NCI-H128 (cell line): ENCODE measurements at regions not wholly inside any gene's neighbourhood (a gene's known extent, or its start where the extent isn't known, plus 50 kb on each side); places are given as distances from the start of the nearest gene placed in this dataset.

Source experiments
- DNase-seq: peaks from one replicate; lab custom pipeline; 2025; ENCODE audit not compliant: unreplicated experiment; lab: John Stamatoyannopoulos, UW

- no peak for DNase-seq
Measured at GRCh38 chr5:24855485-24855884, 210.7 kb upstream of the CDH10 start.

GRCh38 chr5:24854850-24855249, 210.1 kb upstream of the CDH10 start:
- DNase-seq, result no peak

DNA sequence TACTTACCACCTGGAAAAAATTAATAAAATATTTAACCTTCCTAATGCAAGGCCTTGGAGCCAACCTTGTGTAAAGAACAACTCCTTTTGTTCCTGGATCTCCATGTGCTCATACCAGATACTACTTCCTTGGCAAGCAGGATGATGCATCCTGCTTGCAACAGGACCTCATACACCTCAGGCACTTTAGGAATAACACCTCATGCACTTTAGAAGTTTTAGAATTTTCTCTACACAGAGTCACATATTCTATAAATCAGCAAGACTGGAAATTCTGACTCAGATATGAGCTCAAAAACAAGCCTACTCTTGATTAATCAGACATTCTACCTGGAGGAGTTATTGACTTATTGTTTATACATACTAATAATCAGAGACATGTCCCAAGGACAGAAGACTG, 209.6 kb upstream of the CDH10 start:
- no peak for DNase-seq

GRCh38 chr5:24850926-24851486, 206.2 kb upstream of the CDH10 start:
- no peak for DNase-seq

DNA sequence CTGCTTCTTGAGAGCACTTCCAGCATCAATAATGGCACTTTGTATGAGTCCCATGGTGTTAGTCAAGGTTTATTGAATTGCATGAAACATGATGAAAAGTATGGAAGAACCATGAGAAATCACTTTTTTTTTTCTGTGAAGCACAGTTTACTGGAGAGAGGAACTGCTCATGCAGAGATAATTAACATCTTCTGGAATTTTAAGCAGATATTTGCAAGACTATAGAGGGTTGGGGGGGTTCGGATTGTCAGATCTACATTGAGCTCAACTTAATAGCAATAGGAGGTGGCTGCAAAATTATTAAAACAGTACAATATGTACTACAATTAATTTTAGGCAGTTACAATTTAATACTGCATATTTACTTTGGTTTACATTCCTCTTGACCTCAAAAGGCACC, 204.4 kb upstream of the CDH10 start:
- no peak for DNase-seq

DNA sequence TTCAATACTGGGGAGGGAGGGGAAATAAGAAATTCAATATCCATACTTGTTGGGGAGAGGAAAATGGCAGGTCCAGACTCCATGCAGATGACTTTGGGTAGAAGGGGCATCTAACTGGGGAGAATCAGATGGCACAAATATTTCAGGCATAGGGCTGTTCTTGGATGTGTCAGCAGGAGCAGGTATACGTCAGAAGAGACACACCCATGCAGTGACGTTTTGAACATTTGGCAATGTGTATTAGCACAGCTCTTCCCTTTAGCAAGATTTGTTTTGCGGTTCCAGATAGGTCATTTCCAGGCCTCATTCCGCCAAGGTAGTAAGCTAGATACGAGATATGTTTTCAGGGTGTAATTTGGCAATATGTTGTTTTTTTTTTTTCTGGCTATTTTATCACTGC, 187.2 kb upstream of the CDH10 start:
- no peak for DNase-seq

- DNase-seq, result no peak
Measured at GRCh38 chr5:24823625-24824024, 178.8 kb upstream of the CDH10 start.

DNA sequence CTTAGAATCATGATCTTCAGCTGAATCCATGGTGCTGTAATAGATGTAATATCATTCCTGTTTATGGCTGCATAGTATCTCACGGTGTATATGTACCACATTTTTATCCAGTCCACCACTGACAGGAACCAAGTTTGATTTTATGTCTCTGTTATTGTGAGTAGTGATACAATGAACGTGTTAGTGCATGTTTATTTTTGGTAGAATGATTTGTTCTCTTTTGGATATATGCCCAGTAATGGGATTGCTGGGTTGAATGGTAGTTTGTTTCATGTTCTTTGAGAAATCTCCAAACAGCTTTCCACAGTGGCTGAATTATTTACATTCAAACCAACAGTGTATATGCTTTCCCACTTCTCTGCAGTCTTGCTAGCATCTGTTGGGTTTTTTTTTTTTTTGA, 175.1 kb upstream of the CDH10 start:
- no peak for DNase-seq

- DNase-seq, result no peak
Measured at GRCh38 chr5:24817966-24818365, 173.2 kb upstream of the CDH10 start.

DNA sequence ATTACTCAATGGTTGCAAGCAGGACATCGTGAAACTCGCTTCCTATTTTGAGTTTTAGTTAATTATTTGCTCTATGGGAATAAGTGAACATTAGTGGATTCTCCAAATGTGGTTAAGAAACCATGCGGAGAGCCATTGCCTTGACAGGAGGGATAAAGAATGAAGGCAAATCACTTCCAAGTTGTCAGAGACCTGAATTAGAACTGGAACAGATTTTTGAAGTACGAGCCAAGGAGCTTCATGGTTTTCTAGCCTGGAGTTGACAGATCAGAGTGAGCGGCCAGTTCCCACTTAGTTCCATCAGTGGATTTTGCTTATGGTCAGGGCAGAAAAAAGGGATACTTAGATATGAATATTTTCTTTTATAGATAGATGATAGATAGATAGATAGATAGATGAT, 171.4 kb upstream of the CDH10 start:
- DNase-seq, result no peak

DNA sequence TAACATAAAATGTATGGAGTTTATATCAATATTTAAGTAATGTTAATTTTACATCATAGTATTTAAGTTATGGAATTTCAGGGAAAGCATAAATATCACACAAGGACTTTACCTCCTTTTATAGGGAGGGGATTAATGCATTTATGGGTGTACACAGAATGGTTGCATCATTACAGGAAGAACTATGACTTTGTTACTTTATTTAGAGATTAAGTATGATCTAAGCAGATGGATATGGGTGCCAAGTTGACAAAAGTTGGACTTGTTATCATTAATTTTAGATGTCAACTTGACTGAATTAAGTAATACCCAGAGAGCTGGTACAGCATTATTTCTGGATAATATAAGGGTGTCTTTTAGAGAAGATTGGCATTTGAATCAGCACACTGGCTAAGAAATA, 160.5 kb upstream of the CDH10 start:
- no peak for DNase-seq

DNA sequence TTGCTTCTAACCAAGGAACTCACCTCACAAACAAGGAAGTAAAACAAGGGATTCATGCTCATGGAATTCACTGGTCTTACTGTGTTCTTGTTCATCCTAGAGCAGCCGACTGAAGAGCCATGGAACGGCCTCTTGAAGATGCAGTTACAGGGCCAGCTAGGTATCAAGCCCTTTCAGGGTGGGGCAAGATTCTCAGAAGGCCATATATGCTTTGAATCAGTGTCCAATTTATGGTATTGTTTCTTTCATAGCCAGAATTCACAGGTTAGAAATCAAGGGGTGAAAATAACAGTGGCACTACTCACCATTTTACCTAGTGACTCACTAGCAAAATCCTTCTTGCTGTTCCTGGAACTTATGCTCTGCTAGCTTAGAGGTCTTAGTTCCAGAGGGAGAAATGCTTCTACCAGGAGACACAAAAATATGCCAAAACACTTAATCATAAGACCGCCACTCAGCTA, 159.5 kb upstream of the CDH10 start:
- no peak for DNase-seq

DNA sequence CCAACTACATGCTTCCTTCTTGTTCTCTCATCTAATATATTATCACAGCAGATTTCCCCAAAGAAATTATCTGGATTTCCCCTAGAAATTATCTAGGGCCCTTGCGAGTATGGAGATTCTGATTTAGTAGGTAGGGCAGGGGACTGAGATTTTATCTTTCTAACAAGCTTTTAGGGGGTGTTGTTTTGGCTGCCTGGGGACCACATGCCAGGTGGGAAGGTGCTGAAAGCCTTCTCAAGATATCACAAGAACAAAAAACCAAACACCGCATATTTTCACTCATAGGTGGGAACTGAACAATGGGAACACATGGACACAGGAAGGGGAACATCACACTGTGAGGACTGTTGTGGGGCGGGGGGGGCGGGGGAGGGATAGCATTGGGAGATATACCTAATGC, 146.5 kb upstream of the CDH10 start:
- DNase-seq, result no peak

GRCh38 chr5:24789611-24790351, 145.0 kb upstream of the CDH10 start:
- no peak for DNase-seq

- DNase-seq, result no peak
Measured at GRCh38 chr5:24788829-24789514, 144.2 kb upstream of the CDH10 start.

DNA sequence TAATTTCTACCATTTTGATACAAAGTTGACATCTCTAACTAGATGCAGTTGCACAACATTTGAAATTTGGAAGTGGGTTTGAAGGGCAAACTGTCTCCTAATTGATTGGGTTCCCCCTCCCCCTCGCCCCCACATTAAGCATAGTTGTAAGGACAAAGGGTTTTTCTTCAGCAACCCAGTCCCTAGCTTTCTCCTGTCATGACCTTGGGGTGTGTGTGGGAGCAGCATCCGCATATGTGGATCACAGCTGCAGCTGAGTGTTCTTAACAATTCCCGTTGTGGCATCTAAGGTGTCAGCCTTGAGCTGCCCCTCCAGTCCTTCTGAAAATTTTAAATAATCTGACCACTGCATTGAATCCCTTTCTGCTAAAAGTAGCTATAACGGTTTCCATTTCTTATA, 141.3 kb upstream of the CDH10 start:
- no peak for DNase-seq

DNA sequence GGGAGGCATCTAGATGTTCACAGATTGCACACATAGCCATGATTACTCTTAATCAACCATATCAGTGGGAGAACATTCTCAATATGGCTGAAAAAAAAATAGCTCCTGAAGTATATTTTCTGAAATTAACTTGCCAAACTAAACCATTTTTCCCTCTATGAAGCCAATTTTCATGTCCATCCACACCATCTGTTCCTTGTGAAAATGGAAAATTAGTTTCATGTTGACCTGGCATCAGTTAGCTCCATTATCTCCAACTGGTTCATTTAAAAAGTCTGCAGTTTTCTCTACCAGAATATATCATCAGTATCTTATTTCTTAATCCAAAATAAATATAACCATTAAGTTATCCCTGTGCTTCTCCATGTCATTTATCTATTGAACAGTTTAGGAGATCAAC, 138.8 kb upstream of the CDH10 start:
- DNase-seq, result no peak

- no peak for DNase-seq
Measured at GRCh38 chr5:24777392-24777791, 132.6 kb upstream of the CDH10 start.

GRCh38 chr5:24773261-24773660, 128.5 kb upstream of the CDH10 start:
- no peak for DNase-seq

DNA sequence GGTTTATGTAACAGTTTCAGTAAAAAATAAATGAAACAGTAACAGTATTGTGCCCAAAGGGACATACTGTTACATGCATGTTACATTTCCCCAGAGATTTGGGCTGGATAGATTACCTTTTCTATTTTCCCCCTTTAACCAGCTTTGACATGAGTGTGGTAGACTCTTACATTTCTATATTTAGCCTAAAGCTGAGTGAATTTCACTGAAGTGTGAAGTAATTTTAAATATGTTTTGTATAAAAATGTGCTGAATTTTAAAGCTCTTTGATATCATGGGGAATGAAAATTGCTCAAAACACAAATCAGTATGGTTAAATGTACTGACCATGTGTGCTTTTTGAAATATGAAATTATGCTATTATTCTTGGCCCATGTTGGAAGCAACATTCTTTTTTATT, 122.3 kb upstream of the CDH10 start:
- DNase-seq, result no peak

- DNase-seq, result no peak
Measured at GRCh38 chr5:24765219-24765618, 120.4 kb upstream of the CDH10 start.

DNA sequence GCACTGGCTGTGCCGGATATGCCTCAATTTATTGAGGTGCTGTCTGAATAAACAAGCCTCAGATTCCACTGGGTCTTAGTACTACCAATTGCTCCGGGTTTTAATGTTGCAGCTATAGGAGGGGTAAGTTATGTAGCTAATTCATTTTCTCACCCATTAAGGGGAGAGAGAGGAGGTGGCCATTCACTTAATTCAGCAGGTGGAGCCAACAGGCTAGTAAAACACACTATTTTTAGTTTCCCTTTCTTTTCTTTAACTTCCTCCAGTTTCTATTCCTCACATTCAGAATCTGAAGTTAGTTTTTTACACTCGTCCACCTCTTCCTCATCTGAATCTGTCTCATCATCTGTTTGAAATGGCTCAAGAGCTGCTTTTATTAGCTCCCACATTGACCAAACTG, 105.6 kb upstream of the CDH10 start:
- no peak for DNase-seq
